ENCODE measurements at regions not wholly inside any gene's neighbourhood (a gene's known extent, or its start where the extent isn't known, plus 50 kb on each side); places are given as distances from the start of the nearest gene placed in this dataset.

DNA sequence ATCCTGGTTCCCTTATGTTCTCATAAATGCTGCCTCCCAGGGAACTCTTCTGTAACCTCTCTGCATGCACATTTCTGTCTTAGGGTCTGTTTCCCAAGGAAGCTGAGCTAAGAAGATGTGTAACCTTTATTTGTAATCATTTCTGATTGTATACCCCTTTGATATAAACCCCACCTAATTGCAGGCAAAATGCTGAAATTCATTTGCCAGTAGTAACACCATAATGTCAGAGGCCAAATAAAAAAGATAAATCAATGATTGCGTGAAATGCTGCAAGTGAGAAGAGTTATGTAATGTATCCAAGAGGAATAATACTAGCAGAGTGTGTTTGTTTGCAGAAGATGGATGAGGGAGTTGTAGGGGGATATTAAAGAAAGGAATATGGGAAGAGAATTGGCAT lies 822.6 kb upstream of the GRAMD2B start (continued):
- TF ChIP-seq, protein P1, sequence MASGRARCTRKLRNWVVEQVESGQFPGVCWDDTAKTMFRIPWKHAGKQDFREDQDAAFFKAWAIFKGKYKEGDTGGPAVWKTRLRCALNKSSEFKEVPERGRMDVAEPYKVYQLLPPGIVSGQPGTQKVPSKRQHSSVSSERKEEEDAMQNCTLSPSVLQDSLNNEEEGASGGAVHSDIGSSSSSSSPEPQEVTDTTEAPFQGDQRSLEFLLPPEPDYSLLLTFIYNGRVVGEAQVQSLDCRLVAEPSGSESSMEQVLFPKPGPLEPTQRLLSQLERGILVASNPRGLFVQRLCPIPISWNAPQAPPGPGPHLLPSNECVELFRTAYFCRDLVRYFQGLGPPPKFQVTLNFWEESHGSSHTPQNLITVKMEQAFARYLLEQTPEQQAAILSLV (CRISPR knock-in tag; IDR thresholded peaks at IDR 0.05; ENCODE audit: borderline replicate concordance) = no peak

DNA sequence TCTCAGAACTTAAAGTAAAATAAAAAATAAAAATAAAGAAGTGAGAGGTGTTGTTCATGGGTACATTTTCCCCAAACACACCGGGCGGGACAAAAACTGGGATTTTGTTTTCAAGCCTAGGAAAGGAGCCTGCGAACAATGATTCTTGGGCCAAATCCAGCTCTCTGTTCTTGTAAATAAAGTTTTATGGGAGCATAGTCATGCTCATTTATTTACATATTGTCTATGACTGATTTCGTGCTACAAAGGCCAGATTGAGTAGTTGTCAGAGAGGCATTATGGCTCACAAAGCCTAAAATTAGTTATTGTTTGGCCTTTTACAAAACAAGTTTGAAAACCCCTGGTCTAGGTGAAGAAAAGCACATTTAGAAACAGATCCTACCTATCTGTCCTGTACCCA lies 821.0 kb upstream of the GRAMD2B start:
- ATAC-seq (no peak), FAIRE-seq (no peak), DNase-seq (ENCODE audit: low spot score) (no peak)
- WGBS (ENCODE audit: low lambda C conversion rate) = 33% methylated on average over 4 of the region's 4 CpGs
- ChIA-PET POLR2A (no interaction called here), CTCF (ENCODE audit: low intra/inter-chr PET ratio, low total read pairs) (no interaction called here)
- in situ Hi-C loops (cut with HindIII; ENCODE audit: extremely low pct_ligation_motif_present, low pct_unique_long_range_greater_than_20kb) (no loop called here), intact Hi-C loops (cut with micrococcal nuclease; ENCODE audit: unreplicated experiment) (no loop called here)
- Histone ChIP-seq H3K4me1 (ENCODE audit: insufficient read depth, low read length) (no peaks in the 10 kb centered on the region), H4K20me1 (ENCODE audit: insufficient read depth, low read length) (no peaks in the 10 kb centered on the region), H3K9me3 (ENCODE audit: low read length) (peaks cover 42% of the 10 kb centered on the region; the same call in 1 of the 2 replicates), H3K4me2 (ENCODE audit: low read depth, low read length) (no peak overlapping the region), H3K79me2 (ENCODE audit: insufficient read depth, low read length) (no peaks in the 10 kb centered on the region), H3K9ac (ENCODE audit: insufficient read depth, low read depth, low read length) (no peak overlapping the region), H3K27ac (ENCODE audit: extremely low read length, insufficient read depth, low read length) (no peak overlapping the region), H3K4me3 (replicated peaks in 1 of 3; ENCODE audit: insufficient read depth in 1 of 3, low read depth in 2 of 3, low read length in 3 of 3) (no peak overlapping the region), H3K36me3 (replicated peaks in 1 of 2; ENCODE audit: control insufficient read depth in 1 of 2, insufficient read depth in 2 of 2, low read length in 2 of 2) (no peaks in the 10 kb centered on the region), H3K27me3 (ENCODE audit: control insufficient read depth in 1 of 2, insufficient read depth in 2 of 2, low read length in 2 of 2) (no peaks in the 10 kb centered on the region), H2AFZ (ENCODE audit: low read length) (no peak overlapping the region)
- TF ChIP-seq ATAD3A (CRISPR knock-in tag; IDR thresholded peaks at IDR 0.05) (no peak), FOSL1 (CRISPR knock-in tag; IDR thresholded peaks at IDR 0.05; ENCODE audit: borderline replicate concordance) (no peak), GFI1 (CRISPR knock-in tag; IDR thresholded peaks at IDR 0.05; ENCODE audit: borderline replicate concordance) (no peak), ZNF460 (CRISPR knock-in tag; IDR thresholded peaks at IDR 0.05; ENCODE audit: borderline replicate concordance) (no peak)
- TF ChIP-seq, protein P2, sequence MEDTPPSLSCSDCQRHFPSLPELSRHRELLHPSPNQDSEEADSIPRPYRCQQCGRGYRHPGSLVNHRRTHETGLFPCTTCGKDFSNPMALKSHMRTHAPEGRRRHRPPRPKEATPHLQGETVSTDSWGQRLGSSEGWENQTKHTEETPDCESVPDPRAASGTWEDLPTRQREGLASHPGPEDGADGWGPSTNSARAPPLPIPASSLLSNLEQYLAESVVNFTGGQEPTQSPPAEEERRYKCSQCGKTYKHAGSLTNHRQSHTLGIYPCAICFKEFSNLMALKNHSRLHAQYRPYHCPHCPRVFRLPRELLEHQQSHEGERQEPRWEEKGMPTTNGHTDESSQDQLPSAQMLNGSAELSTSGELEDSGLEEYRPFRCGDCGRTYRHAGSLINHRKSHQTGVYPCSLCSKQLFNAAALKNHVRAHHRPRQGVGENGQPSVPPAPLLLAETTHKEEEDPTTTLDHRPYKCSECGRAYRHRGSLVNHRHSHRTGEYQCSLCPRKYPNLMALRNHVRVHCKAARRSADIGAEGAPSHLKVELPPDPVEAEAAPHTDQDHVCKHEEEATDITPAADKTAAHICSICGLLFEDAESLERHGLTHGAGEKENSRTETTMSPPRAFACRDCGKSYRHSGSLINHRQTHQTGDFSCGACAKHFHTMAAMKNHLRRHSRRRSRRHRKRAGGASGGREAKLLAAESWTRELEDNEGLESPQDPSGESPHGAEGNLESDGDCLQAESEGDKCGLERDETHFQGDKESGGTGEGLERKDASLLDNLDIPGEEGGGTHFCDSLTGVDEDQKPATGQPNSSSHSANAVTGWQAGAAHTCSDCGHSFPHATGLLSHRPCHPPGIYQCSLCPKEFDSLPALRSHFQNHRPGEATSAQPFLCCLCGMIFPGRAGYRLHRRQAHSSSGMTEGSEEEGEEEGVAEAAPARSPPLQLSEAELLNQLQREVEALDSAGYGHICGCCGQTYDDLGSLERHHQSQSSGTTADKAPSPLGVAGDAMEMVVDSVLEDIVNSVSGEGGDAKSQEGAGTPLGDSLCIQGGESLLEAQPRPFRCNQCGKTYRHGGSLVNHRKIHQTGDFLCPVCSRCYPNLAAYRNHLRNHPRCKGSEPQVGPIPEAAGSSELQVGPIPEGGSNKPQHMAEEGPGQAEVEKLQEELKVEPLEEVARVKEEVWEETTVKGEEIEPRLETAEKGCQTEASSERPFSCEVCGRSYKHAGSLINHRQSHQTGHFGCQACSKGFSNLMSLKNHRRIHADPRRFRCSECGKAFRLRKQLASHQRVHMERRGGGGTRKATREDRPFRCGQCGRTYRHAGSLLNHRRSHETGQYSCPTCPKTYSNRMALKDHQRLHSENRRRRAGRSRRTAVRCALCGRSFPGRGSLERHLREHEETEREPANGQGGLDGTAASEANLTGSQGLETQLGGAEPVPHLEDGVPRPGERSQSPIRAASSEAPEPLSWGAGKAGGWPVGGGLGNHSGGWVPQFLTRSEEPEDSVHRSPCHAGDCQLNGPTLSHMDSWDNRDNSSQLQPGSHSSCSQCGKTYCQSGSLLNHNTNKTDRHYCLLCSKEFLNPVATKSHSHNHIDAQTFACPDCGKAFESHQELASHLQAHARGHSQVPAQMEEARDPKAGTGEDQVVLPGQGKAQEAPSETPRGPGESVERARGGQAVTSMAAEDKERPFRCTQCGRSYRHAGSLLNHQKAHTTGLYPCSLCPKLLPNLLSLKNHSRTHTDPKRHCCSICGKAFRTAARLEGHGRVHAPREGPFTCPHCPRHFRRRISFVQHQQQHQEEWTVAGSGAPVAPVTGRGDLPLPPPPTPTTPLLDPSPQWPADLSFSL (CRISPR knock-in tag; IDR thresholded peaks at IDR 0.05) = no peak
- BruUV-seq (replicated peaks) = no TSS peak

Measured in HepG2 (cell line).